HEK293 (cell line): ENCODE measurements at regions not wholly inside any gene's neighbourhood (a gene's known extent, or its start where the extent isn't known, plus 50 kb on each side); places are given as distances from the start of the nearest gene placed in this dataset.

ENCODE experiments used
- CTCF ChIA-PET: fragments of 350-600 bp; formaldehyde crosslinking; extraction: SDS; loops from one replicate; lab custom pipeline; 2021; ENCODE audit warnings: antibody characterized with exemption; lab: Yijun Ruan, JAX
- POLR2A ChIA-PET: fragments of 300-600 bp; formaldehyde crosslinking; extraction: SDS; loops from one replicate; lab custom pipeline; 2020; ENCODE audit warnings: antibody characterized with exemption, inconsistent platforms; lab: Yijun Ruan, JAX
- H3K27ac ChIP-seq: fragments of 200-500 bp; sonication (Bioruptor generic); 2 replicates; pipeline ENCODE4 v1.5.1; 2014; ENCODE audit warnings: low read depth, low read length, control low read depth, inconsistent platforms; ENCODE audit errors: extremely low read depth
- H3K36me3 ChIP-seq, 2 experiments: fragments of 200-500 bp in 1 of 2; sonication (Bioruptor generic) in 1 of 2; 1 replicate in 1 of 2; 2 replicates in 1 of 2; pipeline ENCODE4 v1.5.1; 2014 to 2017; ENCODE audit warnings: inconsistent platforms in 2 of 2, low read length in 2 of 2; ENCODE audit not compliant: control insufficient read depth in 2 of 2, insufficient read depth in 1 of 2
- H3K4me1 ChIP-seq: fragments of 200-500 bp; sonication (Bioruptor generic); 2 replicates; pipeline ENCODE4 v1.5.1; 2014; ENCODE audit warnings: mild to moderate bottlenecking, low read length, inconsistent platforms; ENCODE audit not compliant: control insufficient read depth, insufficient read depth
- H3K4me3 ChIP-seq: 2 replicates; pipeline ENCODE4 v1.5.1; 2011; ENCODE audit warnings: low read depth, mild to moderate bottlenecking, control low read depth, low read length, moderate library complexity
- H3K9me3 ChIP-seq: fragments of 200-500 bp; sonication (Bioruptor generic); 2 replicates; pipeline ENCODE4 v1.5.1; 2014; ENCODE audit warnings: low read depth, low read length, inconsistent platforms; ENCODE audit not compliant: control insufficient read depth, insufficient read depth
- BCL6B ChIP-seq: fragments of 450-650 bp; formaldehyde crosslinking; IDR thresholded peaks from 2 replicates; pipeline ENCODE4 v1.5.1; 2017; ENCODE audit warnings: missing biosample characterization, missing genetic modification characterization
- GLIS2 ChIP-seq: fragments of 450-650 bp; formaldehyde crosslinking; IDR thresholded peaks from 2 replicates; pipeline ENCODE4 v1.5.1; 2016; ENCODE audit warnings: missing biosample characterization, missing genetic modification characterization
- HOXA7 ChIP-seq: sonication (generic); formaldehyde crosslinking; IDR thresholded peaks from 2 replicates; pipeline ENCODE4 v1.8.1; 2022; ENCODE audit warnings: missing genetic modification reagents, borderline replicate concordance
- KLF10 ChIP-seq: fragments of 450-650 bp; IDR thresholded peaks from 2 replicates; pipeline ENCODE4 v1.5.1; 2018; ENCODE audit warnings: missing biosample characterization, mild to moderate bottlenecking, missing genetic modification characterization
- PRDM2 ChIP-seq: fragments of 450-650 bp; formaldehyde crosslinking; IDR thresholded peaks from 2 replicates; pipeline ENCODE4 v1.5.1; 2016; ENCODE audit warnings: missing biosample characterization, missing genetic modification characterization, borderline replicate concordance
- PRDM6 ChIP-seq: fragments of 450-650 bp; formaldehyde crosslinking; IDR thresholded peaks from 2 replicates; pipeline ENCODE4 v1.5.1; 2017; ENCODE audit warnings: missing biosample characterization, missing genetic modification characterization
- SCRT2 ChIP-seq: fragments of 450-650 bp; formaldehyde crosslinking; IDR thresholded peaks from 2 replicates; pipeline ENCODE4 v1.5.1; 2016; ENCODE audit warnings: missing biosample characterization, missing genetic modification characterization
- ZBTB1 ChIP-seq: fragments of 450-650 bp; formaldehyde crosslinking; IDR thresholded peaks from 2 replicates; pipeline ENCODE4 v1.5.1; 2016; ENCODE audit warnings: missing biosample characterization, missing genetic modification characterization
- ZBTB11 ChIP-seq: fragments of 450-650 bp; formaldehyde crosslinking; conservative IDR thresholded peaks from 2 replicates; pipeline ENCODE4 v1.5.1; 2016; ENCODE audit warnings: low read depth, missing biosample characterization, missing genetic modification characterization
- ZBTB21 ChIP-seq: fragments of 450-650 bp; formaldehyde crosslinking; IDR thresholded peaks from 2 replicates; pipeline ENCODE4 v1.5.1; 2017; ENCODE audit warnings: missing biosample characterization, missing genetic modification characterization
- ZBTB8A ChIP-seq: fragments of 450-650 bp; formaldehyde crosslinking; IDR thresholded peaks from 2 replicates; pipeline ENCODE4 v1.5.1; 2016; ENCODE audit warnings: missing biosample characterization, missing genetic modification characterization
- ZFP41 ChIP-seq: fragments of 450-650 bp; formaldehyde crosslinking; IDR thresholded peaks from 2 replicates; pipeline ENCODE4 v1.5.1; 2016; ENCODE audit warnings: missing biosample characterization, missing genetic modification characterization, borderline replicate concordance
- ZNF114 ChIP-seq: fragments of 450-650 bp; formaldehyde crosslinking; IDR thresholded peaks from 2 replicates; pipeline ENCODE4 v1.5.0; 2017; ENCODE audit warnings: missing biosample characterization, missing genetic modification characterization
- ZNF175 ChIP-seq: fragments of 450-650 bp; formaldehyde crosslinking; IDR thresholded peaks from 2 replicates; pipeline ENCODE4 v1.5.1; 2016; ENCODE audit warnings: missing biosample characterization, missing genetic modification characterization
- ZNF2 ChIP-seq: fragments of 450-650 bp; formaldehyde crosslinking; IDR thresholded peaks from 2 replicates; pipeline ENCODE4 v1.5.1; 2016; ENCODE audit warnings: missing biosample characterization, missing genetic modification characterization
- ZNF362 ChIP-seq: fragments of 450-650 bp; formaldehyde crosslinking; IDR thresholded peaks from 2 replicates; pipeline ENCODE4 v1.5.1; 2016; ENCODE audit warnings: missing biosample characterization, missing genetic modification characterization
- ZNF561 ChIP-seq: fragments of 450-650 bp; IDR thresholded peaks from 2 replicates; pipeline ENCODE4 v1.5.1; 2018; ENCODE audit warnings: missing biosample characterization, missing genetic modification characterization, borderline replicate concordance
- ZSCAN18 ChIP-seq: fragments of 450-650 bp; formaldehyde crosslinking; IDR thresholded peaks from 2 replicates; pipeline ENCODE4 v1.5.1; 2016; ENCODE audit warnings: missing biosample characterization, missing genetic modification characterization

- Histone ChIP-seq H3K4me3 (no peak overlapping the region), H3K9me3 (no peaks in the 10 kb centered on the region), H3K4me1 (no peaks in the 10 kb centered on the region), H3K27ac (no peak overlapping the region), H3K36me3 (no peaks in the 10 kb centered on the region)
- POLR2A ChIA-PET: no interaction called here
- TF ChIP-seq ZNF175 (tag by site-specific recombination) (no peak), KLF10 (tag by site-specific recombination) (no peak), ZNF561 (tag by site-specific recombination) (no peak), GLIS2 (tag by site-specific recombination) (no peak), ZNF114 (tag by site-specific recombination) (no peak), ZSCAN18 (tag by site-specific recombination) (no peak), ZFP41 (tag by site-specific recombination) (no peak), ZBTB21 (no peak), ZBTB8A (tag by site-specific recombination) (no peak), PRDM6 (tag by site-specific recombination) (no peak), ZNF2 (tag by site-specific recombination) (no peak), ZNF362 (tag by site-specific recombination) (no peak), HOXA7 (no peak), BCL6B (tag by site-specific recombination) (no peak), ZBTB11 (tag by site-specific recombination) (no peak), PRDM2 (tag by site-specific recombination) (no peak), SCRT2 (no peak), ZBTB1 (tag by site-specific recombination) (no peak)
- CTCF ChIA-PET: no interaction called here
Observed at GRCh38 chr3:189057369-189057768, 114.4 kb upstream of the TPRG1 start.
